ENCODE measurements at regions not wholly inside any gene's neighbourhood (a gene's known extent, or its start where the extent isn't known, plus 50 kb on each side); places are given as distances from the start of the nearest gene placed in this dataset.

DNA sequence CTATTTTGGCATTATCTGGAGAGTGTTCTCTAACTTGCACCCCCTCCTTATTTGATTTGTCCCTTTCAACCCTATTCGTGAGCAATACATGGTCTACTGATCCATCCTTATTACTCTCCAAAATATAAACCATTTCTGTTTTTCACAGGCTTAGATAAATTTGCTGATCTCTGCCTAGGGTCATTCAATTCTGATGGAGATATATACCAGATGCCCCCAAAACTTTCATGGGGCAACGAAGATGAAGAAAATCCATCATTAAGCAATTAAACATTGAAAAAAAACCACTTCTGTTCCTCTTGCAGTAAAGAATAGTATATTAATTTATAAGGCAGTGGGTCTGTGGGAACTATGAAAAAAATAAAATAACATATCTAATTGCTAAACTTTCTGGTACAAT lies 313.4 kb downstream of the CASP12 start:
- Histone ChIP-seq H3K27me3 (ENCODE audit: low read length) (no peaks in the 10 kb centered on the region), H3K9ac (ENCODE audit: low read length) (no peak overlapping the region), H2AFZ (ENCODE audit: low read depth, low read length, severe bottlenecking) (no peak overlapping the region)

DNA sequence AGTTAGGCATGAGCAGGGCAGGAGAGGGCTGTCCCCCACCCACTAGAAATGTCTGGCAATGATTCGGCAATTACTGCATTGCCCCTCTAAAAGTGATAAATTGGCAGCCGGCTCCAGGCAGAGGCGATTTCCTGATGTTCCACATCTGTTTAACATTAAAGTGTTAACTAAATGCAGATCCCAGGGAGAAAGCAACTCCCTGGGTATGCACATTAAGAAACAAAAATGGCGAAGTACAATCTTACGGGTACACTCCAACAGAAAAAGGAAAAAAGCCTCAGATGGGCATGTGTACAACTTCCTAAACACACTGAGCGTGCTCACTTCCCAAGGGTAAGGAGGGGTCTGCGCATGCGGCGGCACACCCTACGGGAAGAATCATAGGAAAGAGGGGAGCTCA lies 314.4 kb downstream of the CASP12 start:
- Histone ChIP-seq H2AFZ (ENCODE audit: low read depth, low read length, severe bottlenecking) (no peak overlapping the region), H3K79me2 (ENCODE audit: insufficient read depth, low read length) (no peaks in the 10 kb centered on the region)

More for the DNA sequence above, 313.4 kb downstream of the CASP12 start:
- Histone ChIP-seq H3K27ac (ENCODE audit: low read depth, low read length) (no peak overlapping the region), H3K36me3 (ENCODE audit: low read length) (no peaks in the 10 kb centered on the region), H3K9me2 (replicated peaks; ENCODE audit: insufficient read depth, low read length) (no peaks in the 10 kb centered on the region), H3F3A (ENCODE audit: insufficient read depth) (no peaks in the 10 kb centered on the region), H4K20me1 (ENCODE audit: low read depth, low read length) (no peaks in the 10 kb centered on the region), H3K4me2 (ENCODE audit: low read depth, low read length, poor library complexity, severe bottlenecking) (no peak overlapping the region), H3K9me3 (ENCODE audit: insufficient read depth, low read length) (no peaks in the 10 kb centered on the region), H3K4me3 (ENCODE audit: insufficient read depth, low read length, poor library complexity, severe bottlenecking) (no peak overlapping the region), H3K79me2 (ENCODE audit: insufficient read depth, low read length) (no peaks in the 10 kb centered on the region)
- no peak for TF ChIP-seq EZH2phosphoT487 (conservative IDR thresholded peaks at IDR 0.05; ENCODE audit: low read length)
- TF ChIP-seq, protein P1, sequence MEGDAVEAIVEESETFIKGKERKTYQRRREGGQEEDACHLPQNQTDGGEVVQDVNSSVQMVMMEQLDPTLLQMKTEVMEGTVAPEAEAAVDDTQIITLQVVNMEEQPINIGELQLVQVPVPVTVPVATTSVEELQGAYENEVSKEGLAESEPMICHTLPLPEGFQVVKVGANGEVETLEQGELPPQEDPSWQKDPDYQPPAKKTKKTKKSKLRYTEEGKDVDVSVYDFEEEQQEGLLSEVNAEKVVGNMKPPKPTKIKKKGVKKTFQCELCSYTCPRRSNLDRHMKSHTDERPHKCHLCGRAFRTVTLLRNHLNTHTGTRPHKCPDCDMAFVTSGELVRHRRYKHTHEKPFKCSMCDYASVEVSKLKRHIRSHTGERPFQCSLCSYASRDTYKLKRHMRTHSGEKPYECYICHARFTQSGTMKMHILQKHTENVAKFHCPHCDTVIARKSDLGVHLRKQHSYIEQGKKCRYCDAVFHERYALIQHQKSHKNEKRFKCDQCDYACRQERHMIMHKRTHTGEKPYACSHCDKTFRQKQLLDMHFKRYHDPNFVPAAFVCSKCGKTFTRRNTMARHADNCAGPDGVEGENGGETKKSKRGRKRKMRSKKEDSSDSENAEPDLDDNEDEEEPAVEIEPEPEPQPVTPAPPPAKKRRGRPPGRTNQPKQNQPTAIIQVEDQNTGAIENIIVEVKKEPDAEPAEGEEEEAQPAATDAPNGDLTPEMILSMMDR (IDR thresholded peaks at IDR 0.05; ENCODE audit: insufficient read depth, low read length, poor library complexity, severe bottlenecking): no peak

GRCh38 chr11:104582431-104582830 lies 315.8 kb downstream of the CASP12 start:
- H3K27ac ChIP-seq (ENCODE audit: low read depth, low read length): no peak overlapping the region
- no peaks in the 10 kb centered on the region for H3K9me2 ChIP-seq (replicated peaks; ENCODE audit: insufficient read depth, low read length)
- H3K36me3 ChIP-seq (ENCODE audit: low read length): no peaks in the 10 kb centered on the region
- H3K4me2 ChIP-seq (ENCODE audit: low read depth, low read length, poor library complexity, severe bottlenecking): no peak overlapping the region
- H3K9ac ChIP-seq (ENCODE audit: low read length): no peak overlapping the region
- no peaks in the 10 kb centered on the region for H3K79me2 ChIP-seq (ENCODE audit: insufficient read depth, low read length)
- TF ChIP-seq EZH2phosphoT487 (conservative IDR thresholded peaks at IDR 0.05; ENCODE audit: low read length): no peak
- TF ChIP-seq, protein P1 (IDR thresholded peaks at IDR 0.05; ENCODE audit: insufficient read depth, low read length, poor library complexity, severe bottlenecking): no peak
- no peaks in the 10 kb centered on the region for H3F3A ChIP-seq (ENCODE audit: insufficient read depth)
- no peaks in the 10 kb centered on the region for H4K20me1 ChIP-seq (ENCODE audit: low read depth, low read length)
- no peaks in the 10 kb centered on the region for H3K9me3 ChIP-seq (ENCODE audit: insufficient read depth, low read length)
- no peaks in the 10 kb centered on the region for H3K27me3 ChIP-seq (ENCODE audit: low read length)
- H3K4me3 ChIP-seq (ENCODE audit: insufficient read depth, low read length, poor library complexity, severe bottlenecking): no peak overlapping the region
- H2AFZ ChIP-seq (ENCODE audit: low read depth, low read length, severe bottlenecking): no peak overlapping the region

More for the DNA sequence above, 314.4 kb downstream of the CASP12 start:
- Histone ChIP-seq H4K20me1 (ENCODE audit: low read depth, low read length) (no peaks in the 10 kb centered on the region), H3K9ac (ENCODE audit: low read length) (no peak overlapping the region), H3K36me3 (ENCODE audit: low read length) (no peaks in the 10 kb centered on the region), H3K4me3 (ENCODE audit: insufficient read depth, low read length, poor library complexity, severe bottlenecking) (no peak overlapping the region), H3K27me3 (ENCODE audit: low read length) (no peaks in the 10 kb centered on the region), H3K4me2 (ENCODE audit: low read depth, low read length, poor library complexity, severe bottlenecking) (no peak overlapping the region), H3K9me2 (replicated peaks; ENCODE audit: insufficient read depth, low read length) (no peaks in the 10 kb centered on the region), H3K9me3 (ENCODE audit: insufficient read depth, low read length) (no peaks in the 10 kb centered on the region), H3K27ac (ENCODE audit: low read depth, low read length) (no peak overlapping the region), H3F3A (ENCODE audit: insufficient read depth) (no peaks in the 10 kb centered on the region)
- TF ChIP-seq, protein P1 (IDR thresholded peaks at IDR 0.05; ENCODE audit: insufficient read depth, low read length, poor library complexity, severe bottlenecking): no peak
- TF ChIP-seq EZH2phosphoT487 (conservative IDR thresholded peaks at IDR 0.05; ENCODE audit: low read length): no peak

Data from SU-DHL-6 (cell line).